Keratinocyte (primary cell): ENCODE measurements at regions not wholly inside any gene's neighbourhood (a gene's known extent, or its start where the extent isn't known, plus 50 kb on each side); places are given as distances from the start of the nearest gene placed in this dataset.

Experiments
- CTCF ChIP-seq, 3 experiments: IDR thresholded peaks in 1 of 3; conservative IDR thresholded peaks in 1 of 3; optimal IDR thresholded peaks in 1 of 3; 2 replicates in 2 of 3; 3 replicates in 1 of 3; pipeline versions ENCODE3 to v1.5.1; 2011; ENCODE audit warnings: low read length in 3 of 3, mild to moderate bottlenecking in 3 of 3, moderate library complexity in 2 of 3, control low read depth in 1 of 3, inconsistent platforms in 1 of 3; ENCODE audit not compliant: insufficient read depth in 2 of 3; ENCODE audit errors: extremely low read depth in 1 of 3
- EZH2 ChIP-seq: IDR thresholded peaks from one replicate; pipeline ENCODE4 v1.6.1; 2012; ENCODE audit warnings: inconsistent platforms, mild to moderate bottlenecking, low read length, moderate library complexity

DNA sequence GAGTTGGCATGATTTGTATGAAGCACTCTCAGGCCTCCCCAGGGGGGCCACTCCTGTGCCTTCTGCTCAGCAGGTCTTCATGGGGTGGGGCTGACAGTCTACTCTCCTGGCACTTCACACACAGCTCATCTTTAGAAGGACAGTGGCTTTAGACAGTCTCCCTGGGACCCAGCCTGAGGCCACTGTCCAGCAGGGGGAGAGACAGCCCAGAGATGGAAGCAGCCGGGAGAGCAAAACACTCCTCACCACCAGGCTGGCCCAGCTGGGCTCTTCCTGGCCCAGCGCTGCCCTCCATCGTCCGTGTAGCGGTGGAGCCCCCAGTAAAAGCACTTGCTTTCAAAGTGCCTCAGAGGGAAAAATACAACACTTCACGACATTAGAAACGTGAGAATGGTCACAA is 62.0 kb upstream of the CRHR1 start:
- peak in 2 of 3 experiments; percentile 9 to 12 for TF ChIP-seq CTCF (optimal IDR thresholded peaks at IDR 0.05 in 1 of 3, IDR thresholded peaks at IDR 0.05 in 1 of 3, conservative IDR thresholded peaks at IDR 0.05 in 1 of 3; ENCODE audit: extremely low read depth in 1 of 3, insufficient read depth in 2 of 3, low read length in 3 of 3)
- TF ChIP-seq EZH2, result no peak
